ENCODE measurements at regions not wholly inside any gene's neighbourhood (a gene's known extent, or its start where the extent isn't known, plus 50 kb on each side); places are given as distances from the start of the nearest gene placed in this dataset.

- no peaks in the 10 kb centered on the region for H3K27me3 ChIP-seq (ENCODE audit: control insufficient read depth, insufficient read depth, low read length)
- H3K27ac ChIP-seq (ENCODE audit: low read depth, low read length) = no peak overlapping the region
- no peaks in the 10 kb centered on the region for H3K9me3 ChIP-seq (ENCODE audit: control insufficient read depth, insufficient read depth, low read length)
- no peaks in the 10 kb centered on the region for H3K36me3 ChIP-seq (ENCODE audit: control insufficient read depth, insufficient read depth, low read length)
- no peak overlapping the region for H3K4me3 ChIP-seq (ENCODE audit: low read depth, low read length)
- H3K4me1 ChIP-seq (ENCODE audit: control insufficient read depth, insufficient read depth, low read length) = no peaks in the 10 kb centered on the region
- DNase-seq (ENCODE audit: low read depth in 4 of 6, low spot score in 6 of 6) = no peak
- WGBS (ENCODE audit: insufficient coverage) = 71% methylated on average over 3 of the region's 7 CpGs
Observed at GRCh38 chr3:197447057-197447456, 108.7 kb downstream of the BDH1 start.

- H3K9me3 ChIP-seq (ENCODE audit: control insufficient read depth, insufficient read depth, low read length) = no peaks in the 10 kb centered on the region
- H3K4me3 ChIP-seq (ENCODE audit: low read depth, low read length) = no peak overlapping the region
- no peak for DNase-seq (ENCODE audit: low read depth in 4 of 6, low spot score in 6 of 6)
- no peaks in the 10 kb centered on the region for H3K4me1 ChIP-seq (ENCODE audit: control insufficient read depth, insufficient read depth, low read length)
- 83% methylated on average over 5 of the region's 9 CpGs for WGBS (ENCODE audit: insufficient coverage)
- H3K27ac ChIP-seq (ENCODE audit: low read depth, low read length) = no peak overlapping the region
- no peaks in the 10 kb centered on the region for H3K27me3 ChIP-seq (ENCODE audit: control insufficient read depth, insufficient read depth, low read length)
- H3K36me3 ChIP-seq (ENCODE audit: control insufficient read depth, insufficient read depth, low read length) = no peaks in the 10 kb centered on the region
Observed at GRCh38 chr3:197446700-197447056, 109.1 kb downstream of the BDH1 start.

GRCh38 chr3:197445896-197446699, 109.7 kb downstream of the BDH1 start:
- peak in 1 of 6 donors; percentile 55 for DNase-seq (ENCODE audit: low read depth in 4 of 6, low spot score in 6 of 6)
- WGBS (ENCODE audit: insufficient coverage) = 89% methylated on average over 7 of the region's 13 CpGs
- no peak overlapping the region for H3K4me3 ChIP-seq (ENCODE audit: low read depth, low read length)
- H3K27ac ChIP-seq (ENCODE audit: low read depth, low read length) = no peak overlapping the region
- H3K27me3 ChIP-seq (ENCODE audit: control insufficient read depth, insufficient read depth, low read length) = no peaks in the 10 kb centered on the region
- H3K9me3 ChIP-seq (ENCODE audit: control insufficient read depth, insufficient read depth, low read length) = no peaks in the 10 kb centered on the region
- H3K4me1 ChIP-seq (ENCODE audit: control insufficient read depth, insufficient read depth, low read length) = no peaks in the 10 kb centered on the region
- no peaks in the 10 kb centered on the region for H3K36me3 ChIP-seq (ENCODE audit: control insufficient read depth, insufficient read depth, low read length)

- no peaks in the 10 kb centered on the region for H3K36me3 ChIP-seq (ENCODE audit: control insufficient read depth, insufficient read depth, low read length)
- no peaks in the 10 kb centered on the region for H3K9me3 ChIP-seq (ENCODE audit: control insufficient read depth, insufficient read depth, low read length)
- 89% methylated on average over 12 of the region's 14 CpGs for WGBS (ENCODE audit: insufficient coverage)
- H3K27me3 ChIP-seq (ENCODE audit: control insufficient read depth, insufficient read depth, low read length) = no peaks in the 10 kb centered on the region
- H3K4me1 ChIP-seq (ENCODE audit: control insufficient read depth, insufficient read depth, low read length) = no peaks in the 10 kb centered on the region
- no peak overlapping the region for H3K4me3 ChIP-seq (ENCODE audit: low read depth, low read length)
- no peak overlapping the region for H3K27ac ChIP-seq (ENCODE audit: low read depth, low read length)
- DNase-seq (ENCODE audit: low read depth in 4 of 6, low spot score in 6 of 6) = no peak
Observed at GRCh38 chr3:197444793-197445379, 110.9 kb downstream of the BDH1 start.

GRCh38 chr3:197443506-197443905, 112.3 kb downstream of the BDH1 start:
- Histone ChIP-seq H3K4me3 (ENCODE audit: low read depth, low read length) (no peak overlapping the region), H3K27ac (ENCODE audit: low read depth, low read length) (no peak overlapping the region), H3K4me1 (ENCODE audit: control insufficient read depth, insufficient read depth, low read length) (no peaks in the 10 kb centered on the region), H3K36me3 (ENCODE audit: control insufficient read depth, insufficient read depth, low read length) (no peaks in the 10 kb centered on the region), H3K9me3 (ENCODE audit: control insufficient read depth, insufficient read depth, low read length) (no peaks in the 10 kb centered on the region), H3K27me3 (ENCODE audit: control insufficient read depth, insufficient read depth, low read length) (no peaks in the 10 kb centered on the region)
- no peak for DNase-seq (ENCODE audit: low read depth in 4 of 6, low spot score in 6 of 6)
- 93% methylated on average over 6 of the region's 8 CpGs for WGBS (ENCODE audit: insufficient coverage)

- H3K36me3 ChIP-seq (ENCODE audit: control insufficient read depth, insufficient read depth, low read length) = no peaks in the 10 kb centered on the region
- no peaks in the 10 kb centered on the region for H3K4me1 ChIP-seq (ENCODE audit: control insufficient read depth, insufficient read depth, low read length)
- DNase-seq (ENCODE audit: low read depth in 4 of 6, low spot score in 6 of 6) = no peak
- no peaks in the 10 kb centered on the region for H3K27me3 ChIP-seq (ENCODE audit: control insufficient read depth, insufficient read depth, low read length)
- H3K4me3 ChIP-seq (ENCODE audit: low read depth, low read length) = no peak overlapping the region
- H3K9me3 ChIP-seq (ENCODE audit: control insufficient read depth, insufficient read depth, low read length) = no peaks in the 10 kb centered on the region
- no peak overlapping the region for H3K27ac ChIP-seq (ENCODE audit: low read depth, low read length)
- WGBS (ENCODE audit: insufficient coverage) = 100% methylated on average over 1 of the region's 7 CpGs
Observed at GRCh38 chr3:197440717-197441303, 115.0 kb downstream of the BDH1 start.

GRCh38 chr3:197438906-197439305, 116.9 kb downstream of the BDH1 start:
- Histone ChIP-seq H3K4me1 (ENCODE audit: control insufficient read depth, insufficient read depth, low read length) (no peaks in the 10 kb centered on the region), H3K9me3 (ENCODE audit: control insufficient read depth, insufficient read depth, low read length) (no peaks in the 10 kb centered on the region), H3K4me3 (ENCODE audit: low read depth, low read length) (no peak overlapping the region), H3K27me3 (ENCODE audit: control insufficient read depth, insufficient read depth, low read length) (no peaks in the 10 kb centered on the region), H3K36me3 (ENCODE audit: control insufficient read depth, insufficient read depth, low read length) (no peaks in the 10 kb centered on the region), H3K27ac (ENCODE audit: low read depth, low read length) (no peak overlapping the region)
- 70% methylated on average over 1 of the region's 3 CpGs for WGBS (ENCODE audit: insufficient coverage)
- peak in 1 of 6 donors; percentile 78 for DNase-seq (ENCODE audit: low read depth in 4 of 6, low spot score in 6 of 6)

GRCh38 chr3:197435426-197435825, 120.3 kb downstream of the BDH1 start:
- no peaks in the 10 kb centered on the region for H3K4me1 ChIP-seq (ENCODE audit: control insufficient read depth, insufficient read depth, low read length)
- H3K36me3 ChIP-seq (ENCODE audit: control insufficient read depth, insufficient read depth, low read length) = no peaks in the 10 kb centered on the region
- H3K4me3 ChIP-seq (ENCODE audit: low read depth, low read length) = no peak overlapping the region
- no peaks in the 10 kb centered on the region for H3K27me3 ChIP-seq (ENCODE audit: control insufficient read depth, insufficient read depth, low read length)
- no peak overlapping the region for H3K27ac ChIP-seq (ENCODE audit: low read depth, low read length)
- no peak for DNase-seq (ENCODE audit: low read depth in 4 of 6, low spot score in 6 of 6)
- no CpG with 5 or more reads among the region's 3 CpGs for WGBS (ENCODE audit: insufficient coverage)
- no peaks in the 10 kb centered on the region for H3K9me3 ChIP-seq (ENCODE audit: control insufficient read depth, insufficient read depth, low read length)

GRCh38 chr3:197434830-197435229, 120.9 kb downstream of the BDH1 start:
- 46% methylated on average over 5 of the region's 7 CpGs for WGBS (ENCODE audit: insufficient coverage)
- no peak overlapping the region for H3K4me3 ChIP-seq (ENCODE audit: low read depth, low read length)
- H3K27ac ChIP-seq (ENCODE audit: low read depth, low read length) = no peak overlapping the region
- no peaks in the 10 kb centered on the region for H3K36me3 ChIP-seq (ENCODE audit: control insufficient read depth, insufficient read depth, low read length)
- no peaks in the 10 kb centered on the region for H3K9me3 ChIP-seq (ENCODE audit: control insufficient read depth, insufficient read depth, low read length)
- peaks cover 2% of the 10 kb centered on the region for H3K27me3 ChIP-seq (ENCODE audit: control insufficient read depth, insufficient read depth, low read length)
- H3K4me1 ChIP-seq (ENCODE audit: control insufficient read depth, insufficient read depth, low read length) = no peaks in the 10 kb centered on the region
- DNase-seq (ENCODE audit: low read depth in 4 of 6, low spot score in 6 of 6) = peak in 1 of 6 donors; percentile 80
